ENCODE measurements at regions not wholly inside any gene's neighbourhood (a gene's known extent, or its start where the extent isn't known, plus 50 kb on each side); places are given as distances from the start of the nearest gene placed in this dataset.

GRCh38 chr18:10018289-10018688 is 104.5 kb downstream of the VAPA start:
- TF ChIP-seq, protein P1, sequence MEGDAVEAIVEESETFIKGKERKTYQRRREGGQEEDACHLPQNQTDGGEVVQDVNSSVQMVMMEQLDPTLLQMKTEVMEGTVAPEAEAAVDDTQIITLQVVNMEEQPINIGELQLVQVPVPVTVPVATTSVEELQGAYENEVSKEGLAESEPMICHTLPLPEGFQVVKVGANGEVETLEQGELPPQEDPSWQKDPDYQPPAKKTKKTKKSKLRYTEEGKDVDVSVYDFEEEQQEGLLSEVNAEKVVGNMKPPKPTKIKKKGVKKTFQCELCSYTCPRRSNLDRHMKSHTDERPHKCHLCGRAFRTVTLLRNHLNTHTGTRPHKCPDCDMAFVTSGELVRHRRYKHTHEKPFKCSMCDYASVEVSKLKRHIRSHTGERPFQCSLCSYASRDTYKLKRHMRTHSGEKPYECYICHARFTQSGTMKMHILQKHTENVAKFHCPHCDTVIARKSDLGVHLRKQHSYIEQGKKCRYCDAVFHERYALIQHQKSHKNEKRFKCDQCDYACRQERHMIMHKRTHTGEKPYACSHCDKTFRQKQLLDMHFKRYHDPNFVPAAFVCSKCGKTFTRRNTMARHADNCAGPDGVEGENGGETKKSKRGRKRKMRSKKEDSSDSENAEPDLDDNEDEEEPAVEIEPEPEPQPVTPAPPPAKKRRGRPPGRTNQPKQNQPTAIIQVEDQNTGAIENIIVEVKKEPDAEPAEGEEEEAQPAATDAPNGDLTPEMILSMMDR (IDR thresholded peaks at IDR 0.05; ENCODE audit: insufficient read depth, low read depth, low read length) = no peak
- TF ChIP-seq EZH2 (IDR thresholded peaks at IDR 0.05; ENCODE audit: insufficient read depth, low read length) = no peak

Measured in astrocyte (in vitro differentiated cells and primary cell).